HepG2 (cell line): ENCODE measurements at regions not wholly inside any gene's neighbourhood (a gene's known extent, or its start where the extent isn't known, plus 50 kb on each side); places are given as distances from the start of the nearest gene placed in this dataset.

Experiments
- ATAC-seq: fragments of 200-7000 bp; cut with Tn5 transposase; 3 replicates; pipeline ENCODE4 v1.9.1; 2020; ENCODE audit warnings: mild to moderate bottlenecking, moderate library complexity
- BruUV-seq: library from RNA; stranded (reverse); fragments of 400-500 nt; replicated peaks from 2 replicates; lab custom pipeline; 2021; lab: Mats Ljungman, UMichigan
- CTCF ChIA-PET: fragments of 300-600 bp; formaldehyde crosslinking; extraction: SDS; loops from one replicate; lab custom pipeline; 2021; ENCODE audit warnings: low total read pairs, inconsistent platforms, low intra/inter-chr PET ratio; lab: Yijun Ruan, JAX
- POLR2A ChIA-PET: fragments of 350-600 bp; sonication (Branson Sonifier 250); formaldehyde crosslinking; loops from one replicate; lab custom pipeline; 2020; ENCODE audit warnings: antibody characterized with exemption, inconsistent platforms; lab: Yijun Ruan, JAX
- DNase-seq: peaks from one replicate; pipeline ENCODE4 v3.0.0-alpha.2; 2015; ENCODE audit warnings: low spot score
- FAIRE-seq: peaks from 3 replicates; lab custom pipeline; 2011; peaks lifted over from hg19 to GRCh38; lab: Jason Lieb, UNC
- H2AFZ ChIP-seq: one replicate; pipeline ENCODE4 v1.6.1; 2011; ENCODE audit warnings: low read length, inconsistent platforms
- H3K27ac ChIP-seq: fragments of 300-600 bp; 3 replicates; pipeline ENCODE4 v1.8.0; 2011; ENCODE audit warnings: mixed run types, mild to moderate bottlenecking, mixed read lengths, low read length, inconsistent platforms; ENCODE audit not compliant: insufficient read depth; ENCODE audit errors: extremely low read length
- H3K27me3 ChIP-seq, 2 experiments: fragments of 200-600 bp in 1 of 2; 2 replicates in 1 of 2; 3 replicates in 1 of 2; pipeline versions ENCODE4 v1.6.0 to v1.8.0; 2011; ENCODE audit warnings: low read length in 2 of 2, mild to moderate bottlenecking in 2 of 2, moderate library complexity in 2 of 2, inconsistent platforms in 1 of 2; ENCODE audit not compliant: insufficient read depth in 2 of 2, control insufficient read depth in 1 of 2
- H3K36me3 ChIP-seq, 2 experiments: fragments of 200-600 bp in 1 of 2; replicated peaks in 1 of 2; 2 replicates in 1 of 2; 3 replicates in 1 of 2; pipeline versions ENCODE4 v1.5.1 to v1.8.0; 2011; ENCODE audit warnings: low read length in 2 of 2, inconsistent platforms in 1 of 2; ENCODE audit not compliant: insufficient read depth in 2 of 2, control insufficient read depth in 1 of 2
- H3K4me1 ChIP-seq: 2 replicates; pipeline ENCODE4 v1.5.1; 2012; ENCODE audit warnings: low read length, inconsistent platforms; ENCODE audit not compliant: insufficient read depth
- H3K4me2 ChIP-seq: 2 replicates; pipeline ENCODE4 v1.6.0; 2011; ENCODE audit warnings: low read depth, low read length, inconsistent platforms
- H3K4me3 ChIP-seq, 3 experiments: fragments of 200-600 bp in 1 of 3; sonication (generic), shearing (Covaris generic) in 1 of 3; replicated peaks in 1 of 3; 2 replicates each; pipeline ENCODE4 v1.5.1; 2011 to 2016; ENCODE audit warnings: low read length in 3 of 3, inconsistent platforms in 2 of 3, low read depth in 2 of 3, mild to moderate bottlenecking in 2 of 3, control low read depth in 1 of 3, mixed read lengths in 1 of 3; ENCODE audit not compliant: insufficient read depth in 1 of 3
- H3K79me2 ChIP-seq: one replicate; pipeline ENCODE4 v1.6.1; 2011; ENCODE audit warnings: low read length, inconsistent platforms; ENCODE audit not compliant: insufficient read depth
- H3K9ac ChIP-seq: 2 replicates; pipeline ENCODE4 v1.6.0; 2011; ENCODE audit warnings: mild to moderate bottlenecking, low read depth, low read length, inconsistent platforms; ENCODE audit not compliant: insufficient read depth
- H3K9me3 ChIP-seq: 2 replicates; pipeline ENCODE4 v1.5.1; 2012; ENCODE audit warnings: mild to moderate bottlenecking, low read length
- H4K20me1 ChIP-seq: 2 replicates; pipeline ENCODE4 v1.6.0; 2011; ENCODE audit warnings: inconsistent platforms, mild to moderate bottlenecking, low read length, moderate library complexity; ENCODE audit not compliant: insufficient read depth
- ATM ChIP-seq: fragments of 450-650 bp; IDR thresholded peaks from 2 replicates; pipeline ENCODE4 v1.7.1; 2017; ENCODE audit warnings: mild to moderate bottlenecking, borderline replicate concordance
- BHLHE40 ChIP-seq: IDR thresholded peaks from 2 replicates; pipeline ENCODE4 v1.6.1; 2011; ENCODE audit warnings: low read length, improper control_type of control experiment
- CEBPB ChIP-seq: IDR thresholded peaks from 2 replicates; pipeline ENCODE4 v1.6.1; 2011; ENCODE audit warnings: low read depth, low read length, improper control_type of control experiment, borderline replicate concordance
- CREB1 ChIP-seq, 2 experiments: fragments of 450-650 bp in 1 of 2; IDR thresholded peaks; 2 replicates each; pipeline ENCODE4 v1.6.1; 2016 to 2017; ENCODE audit warnings: control low read depth in 1 of 2, mild to moderate bottlenecking in 1 of 2, missing compliant biosample characterization in 1 of 2, missing genetic modification characterization in 1 of 2
- HNRNPL ChIP-seq: fragments of 200-400 bp; formaldehyde crosslinking; IDR thresholded peaks from 2 replicates; pipeline ENCODE4 v1.6.1; 2017; ENCODE audit warnings: mild to moderate bottlenecking, low read depth, low read length
- IRX3 ChIP-seq: sonication (generic); formaldehyde crosslinking; IDR thresholded peaks from 2 replicates; pipeline ENCODE4 v1.8.1; 2023; ENCODE audit warnings: mild to moderate bottlenecking, low read depth, missing genetic modification reagents, borderline replicate concordance
- KDM2A ChIP-seq: sonication (generic); formaldehyde crosslinking; IDR thresholded peaks from 2 replicates; pipeline ENCODE4 v1.4.0; 2020; ENCODE audit warnings: low read depth, missing genetic modification reagents, borderline replicate concordance
- KLF12 ChIP-seq: sonication (generic); formaldehyde crosslinking; IDR thresholded peaks from 2 replicates; pipeline ENCODE4 v1.4.0; 2020; ENCODE audit warnings: missing genetic modification reagents, borderline replicate concordance
- MED1 ChIP-seq: sonication (generic); formaldehyde crosslinking; IDR thresholded peaks from 2 replicates; pipeline ENCODE4 v1.4.0; 2020; ENCODE audit warnings: missing genetic modification reagents
- MIXL1 ChIP-seq: IDR thresholded peaks from 2 replicates; pipeline ENCODE4 v1.6.1; 2016
- MTF2 ChIP-seq: sonication (generic); formaldehyde crosslinking; IDR thresholded peaks from 2 replicates; pipeline ENCODE4 v1.5.0; 2020; ENCODE audit warnings: missing genetic modification reagents, borderline replicate concordance
- NFATC3 ChIP-seq: sonication (generic); formaldehyde crosslinking; IDR thresholded peaks from 2 replicates; pipeline ENCODE4 v1.5.1; 2020; ENCODE audit warnings: mild to moderate bottlenecking, missing genetic modification reagents
- PHF20 ChIP-seq: sonication (generic); formaldehyde crosslinking; IDR thresholded peaks from 2 replicates; pipeline ENCODE4 v1.5.0; 2020; ENCODE audit warnings: mild to moderate bottlenecking, missing genetic modification reagents
- RCOR2 ChIP-seq: IDR thresholded peaks from 2 replicates; pipeline ENCODE4 v1.6.1; 2016; ENCODE audit warnings: missing biosample characterization, missing genetic modification reagents
- SRSF4 ChIP-seq: fragments of 200-400 bp; formaldehyde crosslinking; IDR thresholded peaks from one replicate; pipeline ENCODE4 v1.6.1; 2018; ENCODE audit warnings: mild to moderate bottlenecking, low read depth, low read length, moderate library complexity; ENCODE audit not compliant: poor library complexity, severe bottlenecking
- ZBTB39 ChIP-seq: sonication (generic); formaldehyde crosslinking; IDR thresholded peaks from 2 replicates; pipeline ENCODE4 v1.5.0; 2020; ENCODE audit warnings: missing genetic modification reagents
- ZKSCAN1 ChIP-seq: fragments of 150-350 bp; IDR thresholded peaks from 2 replicates; pipeline ENCODE4 v1.6.1; 2014; ENCODE audit warnings: low read length
- ZNF24 ChIP-seq: fragments of 450-650 bp; IDR thresholded peaks from 2 replicates; pipeline ENCODE4 v1.6.1; 2017; ENCODE audit warnings: antibody characterized with exemption, mild to moderate bottlenecking
- ZNF775 ChIP-seq: sonication (generic); formaldehyde crosslinking; IDR thresholded peaks from 2 replicates; pipeline ENCODE4 v1.4.0; 2020; ENCODE audit warnings: missing genetic modification reagents, mild to moderate bottlenecking, moderate library complexity, borderline replicate concordance
- WGBS: methylation state at CpG from one replicate; pipeline ENCODE4 v1.1.6; 2017; ENCODE audit warnings: low lambda C conversion rate; 5-methylcytosine and 5-hydroxymethylcytosine counted together
- in situ Hi-C: cut with HindIII; loops from 2 replicates; pipeline ENCODE4 v1.10.0; 2017; ENCODE audit warnings: low pct_unique_long_range_greater_than_20kb; ENCODE audit not compliant: extremely low pct_ligation_motif_present
- intact Hi-C: fragments of 100-400 bp; cut with micrococcal nuclease; formaldehyde crosslinking; loops from one replicate; pipeline ENCODE4 v1.10.0; 2022; ENCODE audit not compliant: unreplicated experiment

GRCh38 chr3:145282505-145282904 is 878.5 kb downstream of the PLOD2 start:
- no peak for DNase-seq
- H2AFZ ChIP-seq: no peak overlapping the region
- H3K9me3 ChIP-seq: no peaks in the 10 kb centered on the region
- H3K4me3 ChIP-seq: no peak overlapping the region
- H3K4me1 ChIP-seq: no peaks in the 10 kb centered on the region
- H3K4me2 ChIP-seq: no peak overlapping the region
- FAIRE-seq: no peak
- intact Hi-C loops: no loop called here
- H3K79me2 ChIP-seq: no peaks in the 10 kb centered on the region
- no peaks in the 10 kb centered on the region for H4K20me1 ChIP-seq
- BruUV-seq: no TSS peak
- TF ChIP-seq ZBTB39 (CRISPR knock-in tag): no peak
- no peak for TF ChIP-seq MED1 (CRISPR knock-in tag)
- TF ChIP-seq NFATC3 (CRISPR knock-in tag): no peak
- TF ChIP-seq ZNF24: no peak
- TF ChIP-seq IRX3: no peak
- no peak for TF ChIP-seq ZNF775 (CRISPR knock-in tag)
- no peak for TF ChIP-seq SRSF4
- no peak for TF ChIP-seq MTF2 (CRISPR knock-in tag)
- no peak for TF ChIP-seq CEBPB
- TF ChIP-seq PHF20 (CRISPR knock-in tag): no peak
- TF ChIP-seq HNRNPL: no peak
- TF ChIP-seq RCOR2 (CRISPR knock-in tag): no peak
- TF ChIP-seq MIXL1: no peak
- TF ChIP-seq BHLHE40: no peak
- TF ChIP-seq CREB1 (IDR thresholded peaks at IDR 0.05): no peak
- TF ChIP-seq CREB1 (CRISPR knock-in tag; IDR thresholded peaks at IDR 0.05): no peak
- no peak for TF ChIP-seq ATM
- TF ChIP-seq KLF12: no peak
- no peak for TF ChIP-seq KDM2A (CRISPR knock-in tag)
- no peak for TF ChIP-seq ZKSCAN1
- ATAC-seq: no peak
- POLR2A ChIA-PET: no interaction called here
- no peaks in the 10 kb centered on the region for H3K36me3 ChIP-seq
- no peak overlapping the region for H3K9ac ChIP-seq
- CTCF ChIA-PET: no interaction called here
- H3K27ac ChIP-seq: no peak overlapping the region
- in situ Hi-C loops: no loop called here
- 2% methylated on average over 2 of the region's 2 CpGs for WGBS
- no peaks in the 10 kb centered on the region for H3K27me3 ChIP-seq
